ENCODE measurements at regions not wholly inside any gene's neighbourhood (a gene's known extent, or its start where the extent isn't known, plus 50 kb on each side); places are given as distances from the start of the nearest gene placed in this dataset.

DNA sequence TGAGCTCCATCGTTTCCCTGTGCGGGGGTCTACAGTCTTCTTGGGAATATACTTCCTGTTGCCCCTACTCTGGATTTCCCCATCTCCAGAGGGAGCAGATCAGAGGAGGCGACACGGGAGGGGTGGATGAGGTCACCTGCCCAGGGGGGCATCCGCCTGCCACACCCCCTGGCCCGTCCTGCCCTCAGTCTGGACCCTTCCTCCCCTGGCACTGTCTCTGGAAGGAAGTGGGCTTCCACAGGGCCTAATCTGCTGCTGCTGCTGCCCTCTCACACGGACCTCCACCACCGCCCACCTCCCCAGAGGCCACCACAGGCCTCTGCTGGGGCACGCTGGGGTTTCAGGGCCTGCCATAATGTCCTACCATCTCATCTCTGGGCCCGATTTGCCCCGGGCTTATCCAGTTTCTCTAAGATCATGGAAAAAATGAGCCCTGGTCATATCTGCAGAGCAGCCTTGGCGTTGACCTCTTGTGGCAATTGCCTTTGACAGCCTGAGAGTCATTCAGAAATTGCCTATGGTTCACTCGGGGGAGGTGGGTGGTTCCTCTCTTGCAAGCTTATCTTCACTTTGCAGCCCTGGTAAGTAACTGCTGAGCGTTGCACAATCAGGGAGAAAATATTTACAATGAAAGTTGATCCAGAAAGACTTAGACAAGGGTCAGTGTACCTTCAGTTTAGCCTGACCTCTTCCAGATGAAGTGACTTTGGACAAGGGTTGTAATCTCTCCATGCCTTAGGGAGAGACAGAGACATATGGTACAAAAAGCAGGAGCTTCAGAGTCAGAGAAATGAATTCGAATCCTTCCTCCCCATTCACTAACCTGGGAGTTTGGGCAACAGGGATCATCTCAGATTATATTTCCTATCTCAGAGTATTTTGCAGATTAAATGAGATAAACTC is 252.4 kb downstream of the TOMM20 start (continued):
- TF ChIP-seq, protein P1, sequence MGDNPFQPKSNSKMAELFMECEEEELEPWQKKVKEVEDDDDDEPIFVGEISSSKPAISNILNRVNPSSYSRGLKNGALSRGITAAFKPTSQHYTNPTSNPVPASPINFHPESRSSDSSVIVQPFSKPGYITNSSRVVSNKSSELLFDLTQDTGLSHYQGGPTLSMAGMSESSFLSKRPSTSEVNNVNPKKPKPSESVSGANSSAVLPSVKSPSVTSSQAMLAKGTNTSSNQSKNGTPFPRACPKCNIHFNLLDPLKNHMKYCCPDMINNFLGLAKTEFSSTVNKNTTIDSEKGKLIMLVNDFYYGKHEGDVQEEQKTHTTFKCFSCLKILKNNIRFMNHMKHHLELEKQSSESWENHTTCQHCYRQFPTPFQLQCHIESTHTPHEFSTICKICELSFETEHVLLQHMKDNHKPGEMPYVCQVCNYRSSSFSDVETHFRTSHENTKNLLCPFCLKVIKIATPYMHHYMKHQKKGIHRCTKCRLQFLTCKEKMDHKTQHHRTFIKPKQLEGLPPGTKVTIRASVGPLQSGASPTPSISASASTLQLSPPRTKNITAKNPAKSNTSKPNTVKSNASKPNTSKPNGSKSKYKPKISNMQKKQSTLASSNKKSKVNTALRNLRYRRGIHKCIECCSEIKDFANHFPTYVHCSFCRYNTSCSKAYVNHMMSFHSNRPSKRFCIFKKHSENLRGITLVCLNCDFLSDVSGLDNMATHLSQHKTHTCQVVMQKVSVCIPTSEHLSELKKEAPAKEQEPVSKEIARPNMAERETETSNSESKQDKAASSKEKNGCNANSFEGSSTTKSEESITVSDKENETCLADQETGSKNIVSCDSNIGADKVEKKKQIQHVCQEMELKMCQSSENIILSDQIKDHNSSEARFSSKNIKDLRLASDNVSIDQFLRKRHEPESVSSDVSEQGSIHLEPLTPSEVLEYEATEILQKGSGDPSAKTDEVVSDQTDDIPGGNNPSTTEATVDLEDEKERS (CRISPR knock-in tag; IDR thresholded peaks at IDR 0.05): peak; percentile 66; the same call in 1 of the 2 replicates
- TF ChIP-seq, protein P2, sequence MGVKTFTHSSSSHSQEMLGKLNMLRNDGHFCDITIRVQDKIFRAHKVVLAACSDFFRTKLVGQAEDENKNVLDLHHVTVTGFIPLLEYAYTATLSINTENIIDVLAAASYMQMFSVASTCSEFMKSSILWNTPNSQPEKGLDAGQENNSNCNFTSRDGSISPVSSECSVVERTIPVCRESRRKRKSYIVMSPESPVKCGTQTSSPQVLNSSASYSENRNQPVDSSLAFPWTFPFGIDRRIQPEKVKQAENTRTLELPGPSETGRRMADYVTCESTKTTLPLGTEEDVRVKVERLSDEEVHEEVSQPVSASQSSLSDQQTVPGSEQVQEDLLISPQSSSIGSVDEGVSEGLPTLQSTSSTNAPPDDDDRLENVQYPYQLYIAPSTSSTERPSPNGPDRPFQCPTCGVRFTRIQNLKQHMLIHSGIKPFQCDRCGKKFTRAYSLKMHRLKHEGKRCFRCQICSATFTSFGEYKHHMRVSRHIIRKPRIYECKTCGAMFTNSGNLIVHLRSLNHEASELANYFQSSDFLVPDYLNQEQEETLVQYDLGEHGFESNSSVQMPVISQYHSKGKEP (CRISPR knock-in tag; IDR thresholded peaks at IDR 0.05): no peak
- TF ChIP-seq ZFP36L2 (CRISPR knock-in tag; IDR thresholded peaks at IDR 0.05): no peak
- TF ChIP-seq MLLT10 (CRISPR knock-in tag; IDR thresholded peaks at IDR 0.05): no peak
- TF ChIP-seq NRL (CRISPR knock-in tag; IDR thresholded peaks at IDR 0.05; ENCODE audit: borderline replicate concordance): no peak
- TF ChIP-seq, protein P3, sequence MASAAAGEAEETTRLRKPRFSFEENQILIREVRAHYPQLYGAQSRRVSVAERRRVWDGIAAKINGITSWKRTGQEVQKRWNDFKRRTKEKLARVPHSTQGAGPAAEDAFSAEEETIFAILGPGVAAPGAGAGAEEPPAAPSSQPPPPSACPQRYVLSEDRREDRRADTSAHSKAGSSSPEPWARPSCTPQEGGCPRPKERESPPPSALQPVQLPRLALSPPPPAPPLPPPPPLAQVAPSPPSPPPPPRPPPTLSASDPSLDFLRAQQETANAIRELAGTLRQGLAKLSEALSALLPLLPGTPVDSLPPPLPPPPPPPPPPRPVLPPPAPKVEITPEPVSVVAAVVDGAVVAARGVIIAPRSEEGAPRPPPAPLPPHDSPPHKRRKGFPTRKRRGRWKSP (CRISPR knock-in tag; IDR thresholded peaks at IDR 0.05): peak; percentile 49; the same call in 1 of the 2 replicates
- TF ChIP-seq ZNF768 (CRISPR knock-in tag; IDR thresholded peaks at IDR 0.05): no peak
- peak; percentile 72 for TF ChIP-seq POLR2G (IDR thresholded peaks at IDR 0.05; ENCODE audit: low read depth, low read length)
- no peak for TF ChIP-seq TBP (CRISPR knock-in tag; IDR thresholded peaks at IDR 0.05)
- TF ChIP-seq NR3C1 (CRISPR knock-in tag; IDR thresholded peaks at IDR 0.05): no peak
- no peak for TF ChIP-seq NCOA5 (CRISPR knock-in tag; IDR thresholded peaks at IDR 0.05)
- TF ChIP-seq ZNF274 (CRISPR knock-in tag; IDR thresholded peaks at IDR 0.05): no peak
- TF ChIP-seq HDAC2 (CRISPR knock-in tag; IDR thresholded peaks at IDR 0.05): peak; percentile 94
- 0 out of 2 replicates have a peak, but pooled peaks have one; percentile 15 for TF ChIP-seq ZSCAN9 (CRISPR knock-in tag; IDR thresholded peaks at IDR 0.05; ENCODE audit: borderline replicate concordance)
- TF ChIP-seq, protein P4, sequence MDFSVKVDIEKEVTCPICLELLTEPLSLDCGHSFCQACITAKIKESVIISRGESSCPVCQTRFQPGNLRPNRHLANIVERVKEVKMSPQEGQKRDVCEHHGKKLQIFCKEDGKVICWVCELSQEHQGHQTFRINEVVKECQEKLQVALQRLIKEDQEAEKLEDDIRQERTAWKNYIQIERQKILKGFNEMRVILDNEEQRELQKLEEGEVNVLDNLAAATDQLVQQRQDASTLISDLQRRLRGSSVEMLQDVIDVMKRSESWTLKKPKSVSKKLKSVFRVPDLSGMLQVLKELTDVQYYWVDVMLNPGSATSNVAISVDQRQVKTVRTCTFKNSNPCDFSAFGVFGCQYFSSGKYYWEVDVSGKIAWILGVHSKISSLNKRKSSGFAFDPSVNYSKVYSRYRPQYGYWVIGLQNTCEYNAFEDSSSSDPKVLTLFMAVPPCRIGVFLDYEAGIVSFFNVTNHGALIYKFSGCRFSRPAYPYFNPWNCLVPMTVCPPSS (IDR thresholded peaks at IDR 0.05): no peak
- TF ChIP-seq YEATS2 (CRISPR knock-in tag; IDR thresholded peaks at IDR 0.05; ENCODE audit: borderline replicate concordance): no peak; the same call in 1 of the 2 replicates
- TF ChIP-seq EZH2 (conservative IDR thresholded peaks at IDR 0.05; ENCODE audit: low read depth, low read length): no peak
- no peak for TF ChIP-seq CENPT (CRISPR knock-in tag; IDR thresholded peaks at IDR 0.05; ENCODE audit: low read depth)
- TF ChIP-seq MED8 (CRISPR knock-in tag; IDR thresholded peaks at IDR 0.05; ENCODE audit: insufficient replicate concordance): peak; percentile 91
- TF ChIP-seq, protein P5, sequence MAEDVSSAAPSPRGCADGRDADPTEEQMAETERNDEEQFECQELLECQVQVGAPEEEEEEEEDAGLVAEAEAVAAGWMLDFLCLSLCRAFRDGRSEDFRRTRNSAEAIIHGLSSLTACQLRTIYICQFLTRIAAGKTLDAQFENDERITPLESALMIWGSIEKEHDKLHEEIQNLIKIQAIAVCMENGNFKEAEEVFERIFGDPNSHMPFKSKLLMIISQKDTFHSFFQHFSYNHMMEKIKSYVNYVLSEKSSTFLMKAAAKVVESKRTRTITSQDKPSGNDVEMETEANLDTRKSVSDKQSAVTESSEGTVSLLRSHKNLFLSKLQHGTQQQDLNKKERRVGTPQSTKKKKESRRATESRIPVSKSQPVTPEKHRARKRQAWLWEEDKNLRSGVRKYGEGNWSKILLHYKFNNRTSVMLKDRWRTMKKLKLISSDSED (CRISPR knock-in tag; IDR thresholded peaks at IDR 0.05): no peak
- TF ChIP-seq SPEN (CRISPR knock-in tag; IDR thresholded peaks at IDR 0.05; ENCODE audit: low read depth): peak; percentile 77; the same call in 1 of the 2 replicates
